ENCODE measurements at regions not wholly inside any gene's neighbourhood (a gene's known extent, or its start where the extent isn't known, plus 50 kb on each side); places are given as distances from the start of the nearest gene placed in this dataset.

DNA sequence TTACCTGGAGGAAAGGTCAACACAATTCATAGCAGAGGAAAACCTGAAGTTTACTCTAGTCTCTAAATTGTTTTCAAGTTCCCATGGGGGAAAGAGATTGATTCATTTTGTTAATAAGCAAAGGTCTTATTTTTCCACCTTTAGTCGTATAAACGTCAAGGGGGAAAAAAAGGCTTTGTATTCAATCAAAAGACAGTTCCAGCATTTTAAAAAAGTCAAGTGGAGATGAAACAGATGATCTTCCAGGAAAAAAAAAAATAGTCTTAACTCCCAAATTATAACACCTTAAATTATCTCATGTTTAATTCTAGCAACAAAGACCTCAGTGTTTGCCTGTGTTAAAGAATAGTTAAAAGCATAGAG, 140.5 kb downstream of the TOMM20 start:
- DNase-seq = no peak

DNA sequence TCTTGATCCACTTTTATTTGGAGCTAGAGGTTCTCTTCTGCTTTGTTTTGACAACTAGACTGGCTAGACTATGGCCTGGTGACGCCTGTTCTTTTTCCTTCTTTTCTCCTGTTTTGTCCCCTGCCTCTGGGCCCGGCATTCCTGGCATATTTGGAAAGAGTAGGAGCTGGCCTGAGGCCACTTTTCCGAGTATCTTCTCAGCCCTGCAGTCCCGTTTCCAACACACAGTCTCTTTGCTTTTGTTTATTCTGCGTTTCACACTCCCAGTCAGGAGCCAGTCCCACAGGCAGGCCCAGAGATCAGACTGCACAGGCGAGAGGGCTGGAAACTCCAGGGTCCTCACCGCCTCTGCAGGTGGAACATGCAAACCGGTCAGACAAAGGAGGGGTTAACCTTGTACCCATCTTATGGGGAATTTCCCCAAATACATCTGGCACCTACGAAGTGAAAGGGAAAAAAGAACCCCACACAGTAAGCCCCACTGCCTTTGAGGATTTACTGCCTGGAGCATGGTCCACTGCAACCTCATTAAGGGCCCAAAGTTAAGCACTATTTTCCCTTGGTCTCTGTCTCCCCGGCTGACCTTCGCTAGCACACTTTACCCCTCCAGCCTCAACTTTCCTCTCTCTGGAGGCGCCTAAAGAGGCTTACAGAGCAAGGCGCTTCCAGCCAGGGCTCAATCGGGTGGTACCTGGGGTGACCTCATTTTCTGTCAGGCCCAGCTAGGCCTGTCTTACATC, 141.1 kb downstream of the TOMM20 start:
- DNase-seq = no peak

DNA sequence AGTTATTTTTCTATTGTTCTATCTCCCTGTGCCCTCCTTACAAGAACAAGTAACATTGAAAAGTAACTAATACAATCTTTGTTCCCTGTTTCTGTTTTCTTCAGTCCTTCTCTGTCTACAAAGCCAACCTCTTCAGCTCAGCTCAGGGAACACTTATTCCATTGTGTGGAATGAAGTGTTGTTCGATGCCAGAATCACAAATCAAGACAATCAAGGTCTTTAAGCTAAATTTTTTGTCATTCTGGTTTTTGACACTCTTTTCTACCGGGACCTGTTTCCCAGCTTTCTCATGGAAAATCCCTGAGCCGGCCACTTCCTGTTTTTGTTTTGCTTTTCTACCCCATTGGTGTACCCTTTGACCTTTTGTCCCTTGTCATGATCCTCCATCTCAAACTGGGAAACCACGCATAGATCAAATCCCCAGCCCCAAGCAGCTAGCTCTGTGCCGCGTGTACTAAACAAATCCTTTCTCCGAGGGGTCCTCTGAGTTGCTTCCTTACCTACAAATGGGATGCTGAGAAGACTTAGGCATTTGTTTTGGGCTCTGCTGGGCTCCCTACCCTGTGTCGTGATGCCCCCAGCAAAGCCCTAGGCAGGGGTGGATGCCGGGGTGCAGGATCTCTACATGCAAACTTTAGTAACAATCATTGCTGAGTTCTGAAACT, 141.8 kb downstream of the TOMM20 start:
- DNase-seq = no peak

DNA sequence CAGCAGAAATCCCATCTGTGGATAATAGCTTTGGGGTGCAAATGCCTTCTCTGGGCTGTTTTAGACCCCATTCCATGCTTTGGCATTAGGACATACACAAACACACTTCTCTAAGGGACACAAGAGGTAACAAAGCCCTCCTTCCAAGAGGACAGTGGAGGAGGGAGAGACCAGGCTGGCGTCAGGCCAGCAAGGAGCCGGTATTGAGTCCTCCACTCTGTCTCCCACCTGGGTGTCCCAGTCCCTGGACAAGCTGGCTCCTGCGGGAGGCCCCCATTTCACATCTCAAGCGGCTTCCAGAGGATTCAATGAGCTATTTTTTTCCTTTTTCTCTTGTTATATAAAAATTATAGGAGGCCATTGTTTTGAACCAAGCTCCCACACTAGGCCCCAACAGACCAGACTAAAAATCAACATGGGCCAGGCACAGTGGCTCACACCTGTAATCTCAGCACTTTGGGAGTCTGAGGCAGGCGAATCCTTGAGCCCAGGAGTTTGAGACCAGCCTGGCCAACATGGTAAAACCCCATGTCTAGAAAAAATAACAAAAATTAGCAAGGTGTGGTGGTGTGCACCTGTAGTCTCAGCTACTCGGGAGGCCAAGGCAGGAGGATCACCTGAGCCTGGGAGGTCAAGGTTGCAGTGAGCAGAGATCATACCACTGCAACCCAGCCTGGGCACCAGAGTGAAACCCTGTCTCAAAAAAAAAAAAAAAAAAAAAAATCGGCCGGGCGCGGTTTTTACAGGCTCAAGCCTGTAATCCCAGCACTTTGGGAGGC, 142.9 kb downstream of the TOMM20 start:
- no peak for DNase-seq

DNA sequence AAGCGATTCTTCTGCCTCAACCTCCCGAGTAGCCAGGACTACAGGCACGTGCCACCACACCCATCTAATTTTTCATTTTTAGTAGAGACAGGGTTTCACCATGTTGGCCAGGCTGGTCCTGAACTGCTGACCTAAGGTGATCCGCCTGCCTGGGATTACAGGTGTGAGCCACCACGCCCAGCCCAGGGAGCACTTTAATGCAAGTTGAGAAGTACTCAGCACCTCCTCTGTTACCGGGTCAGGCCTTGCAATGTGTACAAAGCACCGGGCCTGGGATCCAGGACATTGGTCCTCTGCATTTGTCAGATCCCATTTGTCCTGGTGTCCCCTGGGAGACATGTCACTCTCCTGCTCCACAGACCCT, 143.6 kb downstream of the TOMM20 start:
- no peak for DNase-seq

DNA sequence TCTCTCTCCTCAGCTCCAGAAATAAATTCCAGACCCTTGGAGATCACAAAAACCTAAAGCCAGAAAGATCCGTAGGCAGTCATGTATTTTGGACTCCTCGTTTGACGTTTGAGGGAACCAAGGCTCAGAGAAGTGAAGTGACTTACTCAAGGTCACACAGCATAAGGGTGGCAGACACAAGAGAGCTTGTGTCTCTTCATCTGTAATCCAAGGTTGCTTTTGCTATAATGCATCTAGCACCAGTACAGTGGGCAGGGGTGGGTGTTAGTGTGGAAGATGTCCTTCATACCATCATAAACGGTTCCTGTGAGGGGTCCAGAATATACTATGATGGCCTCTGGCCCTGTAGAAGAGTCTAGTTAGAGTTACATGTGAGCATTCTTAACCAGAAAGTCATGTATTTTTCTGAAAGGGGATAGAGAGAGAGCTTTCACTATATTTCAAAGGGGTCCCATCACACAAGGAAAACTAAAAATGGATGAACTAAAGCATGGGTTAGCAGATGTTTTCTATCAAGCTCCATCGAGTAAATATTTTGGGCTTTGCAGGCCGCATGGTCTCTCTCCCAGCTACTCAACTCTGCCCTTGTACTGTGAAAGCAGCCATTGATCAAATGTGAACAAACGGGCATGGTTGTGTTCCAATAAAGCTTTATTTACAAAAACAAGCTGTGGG, 144.9 kb downstream of the TOMM20 start:
- no peak for DNase-seq

DNA sequence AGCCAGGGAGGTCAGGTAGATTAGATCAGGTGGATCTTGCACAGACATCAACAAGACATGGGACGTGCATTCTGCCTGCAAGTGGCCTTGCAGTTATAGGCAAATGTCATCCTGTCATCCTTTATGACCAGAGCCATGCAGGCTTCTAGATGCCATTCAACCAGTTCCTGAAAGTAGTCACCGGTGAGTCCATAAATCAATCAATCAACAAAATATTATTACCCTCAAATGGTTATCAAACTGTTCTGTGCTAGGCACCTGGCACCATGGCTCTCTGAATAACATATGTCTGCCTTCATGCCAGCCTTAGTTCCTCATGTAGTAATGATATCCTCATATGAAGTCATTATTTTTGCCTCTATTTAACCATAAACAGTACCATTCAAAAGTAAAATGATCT, 146.9 kb downstream of the TOMM20 start:
- no peak for DNase-seq

DNA sequence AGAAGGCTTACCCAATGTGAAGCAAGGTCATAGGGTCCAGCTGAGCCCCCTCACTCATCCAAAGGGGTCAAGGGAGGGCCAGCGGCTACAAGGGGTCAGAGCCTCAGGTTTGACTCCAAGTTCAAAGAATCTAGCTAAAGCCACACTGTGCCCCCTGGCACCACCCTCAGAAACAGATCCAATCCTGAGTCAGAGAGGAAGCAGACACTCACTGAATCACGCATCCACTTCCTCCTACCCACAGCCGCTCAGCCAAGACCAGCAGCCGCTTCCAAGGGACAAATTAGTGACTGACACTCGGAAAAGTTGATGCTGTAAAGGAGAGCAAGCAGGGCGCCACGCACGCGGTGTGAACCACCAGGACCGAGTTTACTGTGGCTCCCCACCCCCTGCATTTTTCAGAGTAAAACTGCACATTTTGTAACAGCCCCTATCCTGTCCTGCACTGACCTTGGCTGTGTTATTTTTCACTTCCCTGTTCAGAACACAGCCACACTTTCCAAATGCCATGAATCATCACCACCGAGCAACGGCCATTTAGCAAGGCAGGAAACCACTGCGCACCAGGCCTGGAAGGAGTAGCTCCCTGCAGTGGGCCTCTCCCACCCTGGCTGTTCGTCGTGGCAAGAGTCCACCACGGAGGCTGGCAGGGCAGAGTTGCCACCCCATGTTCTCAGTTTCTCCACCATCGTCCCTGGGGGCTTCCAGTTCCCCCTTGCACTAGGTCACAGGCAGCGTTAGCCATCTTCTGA, 147.8 kb downstream of the TOMM20 start:
- no peak for DNase-seq

DNA sequence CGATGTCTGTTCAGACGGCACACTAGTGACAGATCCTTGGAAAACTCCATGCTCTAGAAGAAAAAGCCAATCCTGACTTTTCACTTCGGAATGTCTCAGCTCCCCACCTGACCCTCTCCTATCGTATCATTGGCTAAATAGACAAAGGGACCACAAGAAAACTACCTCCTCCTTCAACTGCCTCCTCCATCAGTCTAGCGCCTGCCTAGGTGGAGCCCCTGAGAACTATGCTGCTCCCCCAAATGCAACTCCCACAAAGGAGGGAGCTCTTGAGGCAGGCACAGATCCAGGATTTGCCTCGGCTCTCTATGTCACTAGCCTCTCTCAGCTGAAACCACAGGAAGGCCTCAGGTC, 148.4 kb downstream of the TOMM20 start:
- DNase-seq = no peak

DNA sequence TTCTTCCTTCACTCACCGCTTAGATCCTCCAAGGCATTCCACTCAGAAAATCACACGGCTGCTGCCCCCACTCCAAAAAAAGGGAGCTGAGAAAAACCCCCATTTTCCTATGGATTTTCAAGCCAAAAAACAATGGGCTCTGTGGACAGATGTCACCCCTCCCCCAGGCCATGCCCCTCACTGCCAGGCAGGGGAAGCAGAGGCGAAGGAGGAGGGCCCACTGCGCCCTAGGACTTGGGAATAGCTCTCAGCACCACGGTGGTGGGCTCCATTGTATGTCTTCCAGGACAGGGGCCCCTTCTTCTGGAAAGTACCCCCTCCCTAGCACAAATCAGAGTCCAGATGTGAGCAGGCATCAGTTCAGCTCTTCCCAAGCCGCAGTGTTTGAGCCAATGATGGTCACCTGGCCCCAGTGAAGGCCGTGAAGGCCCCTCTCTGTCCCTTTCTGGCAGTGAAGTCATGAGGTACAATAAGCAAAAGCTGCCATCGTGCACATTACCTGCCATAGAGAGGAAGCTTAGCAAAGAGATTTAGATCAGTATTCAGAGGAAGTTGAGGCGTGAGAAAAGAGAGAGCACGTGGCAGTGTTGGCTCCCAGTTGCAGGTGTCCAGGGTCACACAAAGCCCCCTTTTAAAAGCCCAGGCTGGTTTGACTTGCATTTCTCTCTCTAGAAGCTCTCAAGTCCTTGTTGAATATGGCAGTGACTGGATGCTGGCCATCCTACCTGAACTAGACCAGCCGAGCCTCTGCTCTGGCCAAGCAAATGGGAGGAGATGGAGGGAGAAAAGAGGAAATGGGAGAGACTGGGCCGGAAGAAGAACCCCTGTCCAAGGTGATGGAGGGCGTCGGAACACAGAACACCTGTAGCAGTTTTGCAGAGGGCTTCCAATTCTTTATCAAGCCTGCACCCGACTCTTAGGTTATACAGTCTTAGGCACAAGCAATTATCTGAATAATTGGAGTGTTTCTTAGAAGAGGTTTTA, 149.0 kb downstream of the TOMM20 start:
- DNase-seq = no peak

DNA sequence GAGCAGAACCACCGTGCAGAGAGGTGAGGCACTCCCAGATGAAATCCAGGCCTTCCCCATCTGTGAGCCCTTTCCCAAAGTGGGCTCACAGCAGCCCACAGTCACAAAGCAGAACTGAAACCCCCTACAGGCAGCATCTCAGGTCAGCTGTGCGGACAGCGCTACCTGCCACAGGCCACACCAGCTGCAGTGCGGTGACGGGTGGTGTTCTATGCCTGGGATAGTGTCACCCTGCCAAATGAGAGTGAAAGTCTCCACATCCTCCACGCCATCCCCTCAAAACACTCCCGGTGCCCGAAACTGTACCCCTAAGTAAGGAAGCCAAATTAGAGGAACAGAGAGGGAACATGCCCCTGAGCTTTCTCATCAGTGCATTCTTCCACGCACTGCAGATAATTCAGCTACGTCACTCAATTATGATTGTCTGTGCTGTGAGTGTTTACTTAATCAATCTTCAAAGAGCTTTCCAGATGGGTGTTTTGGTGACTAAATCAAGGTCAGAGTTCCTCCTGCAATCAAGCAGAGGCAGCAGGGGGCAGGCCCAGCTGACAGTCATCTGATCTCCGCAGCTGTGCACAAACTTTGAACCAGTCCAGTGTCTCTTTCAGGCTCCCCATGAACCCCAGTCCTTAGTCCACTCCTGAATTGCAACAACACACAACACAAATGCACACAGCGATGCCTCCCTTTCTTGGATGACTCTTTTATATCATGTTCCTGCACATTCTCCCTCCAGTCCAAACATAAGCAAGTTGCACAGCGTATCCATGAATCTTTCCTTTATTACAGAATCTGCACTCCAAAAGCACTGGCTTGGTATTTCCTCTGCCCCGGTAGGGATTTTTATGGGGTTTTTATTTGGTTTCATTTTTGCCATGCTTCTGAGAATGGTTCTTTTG, 150.0 kb downstream of the TOMM20 start:
- no peak for DNase-seq

DNA sequence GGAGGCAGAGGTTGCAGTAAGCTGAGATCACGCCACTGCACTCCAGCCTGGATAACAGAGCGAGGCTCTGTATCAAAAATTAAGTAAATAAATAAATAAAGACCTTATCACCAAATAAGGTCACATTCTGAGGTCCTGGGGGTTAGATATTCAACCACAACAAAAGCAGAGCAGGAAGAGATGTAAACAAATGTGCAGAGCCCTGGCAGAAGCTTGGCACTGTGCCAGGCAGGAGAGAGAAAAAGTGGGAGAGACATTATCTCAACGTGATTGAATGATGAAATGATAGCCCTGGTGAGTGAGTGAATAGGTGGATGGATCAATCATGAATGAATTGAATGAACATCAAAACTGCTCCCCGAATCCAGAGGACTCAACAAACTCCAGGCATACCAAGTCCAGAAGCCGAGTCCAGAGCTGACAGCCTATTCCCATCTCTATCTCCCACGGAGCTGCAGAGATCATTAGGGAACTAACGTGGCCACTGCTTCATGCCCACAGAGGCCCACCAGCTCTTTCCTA, 150.7 kb downstream of the TOMM20 start:
- no peak for DNase-seq

DNA sequence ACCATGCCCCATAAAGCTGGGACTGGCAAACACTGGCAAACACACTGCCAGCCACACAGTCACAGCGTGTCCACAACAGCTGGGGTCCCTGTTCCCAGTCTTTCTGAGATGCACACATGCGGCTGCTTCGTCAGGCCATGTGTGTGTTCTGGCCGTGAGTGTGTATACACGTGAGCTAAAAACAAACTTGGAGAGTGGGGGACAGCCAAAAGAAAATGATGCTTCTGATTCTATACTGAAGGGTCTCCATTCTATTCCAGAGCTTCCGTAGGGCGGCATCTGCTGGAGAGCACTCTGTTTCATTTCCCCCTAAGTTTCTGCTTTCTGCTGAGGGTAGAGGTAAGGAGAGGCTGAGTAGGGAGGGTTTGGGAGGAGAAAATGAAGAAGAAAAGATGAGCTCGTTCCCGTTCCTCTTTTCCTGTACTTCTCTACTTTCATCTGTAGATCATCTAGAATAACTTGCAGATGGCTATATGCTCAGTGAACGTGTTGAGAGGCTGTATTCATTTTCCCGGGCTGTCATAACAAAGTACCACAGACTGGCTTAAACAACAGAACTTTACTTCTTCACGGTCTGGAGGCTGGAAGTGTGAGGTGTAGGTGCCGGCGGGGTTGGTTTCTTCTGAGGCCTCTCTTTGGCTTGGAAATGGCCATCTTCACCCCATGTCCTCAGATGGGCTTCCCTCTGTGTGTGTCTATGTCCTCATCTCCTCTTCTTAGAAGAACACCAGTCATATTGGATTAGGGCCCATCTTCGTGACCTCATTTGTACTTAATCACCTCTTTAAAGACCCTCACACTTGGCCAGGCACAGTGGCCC, 151.6 kb downstream of the TOMM20 start:
- DNase-seq = no peak

DNA sequence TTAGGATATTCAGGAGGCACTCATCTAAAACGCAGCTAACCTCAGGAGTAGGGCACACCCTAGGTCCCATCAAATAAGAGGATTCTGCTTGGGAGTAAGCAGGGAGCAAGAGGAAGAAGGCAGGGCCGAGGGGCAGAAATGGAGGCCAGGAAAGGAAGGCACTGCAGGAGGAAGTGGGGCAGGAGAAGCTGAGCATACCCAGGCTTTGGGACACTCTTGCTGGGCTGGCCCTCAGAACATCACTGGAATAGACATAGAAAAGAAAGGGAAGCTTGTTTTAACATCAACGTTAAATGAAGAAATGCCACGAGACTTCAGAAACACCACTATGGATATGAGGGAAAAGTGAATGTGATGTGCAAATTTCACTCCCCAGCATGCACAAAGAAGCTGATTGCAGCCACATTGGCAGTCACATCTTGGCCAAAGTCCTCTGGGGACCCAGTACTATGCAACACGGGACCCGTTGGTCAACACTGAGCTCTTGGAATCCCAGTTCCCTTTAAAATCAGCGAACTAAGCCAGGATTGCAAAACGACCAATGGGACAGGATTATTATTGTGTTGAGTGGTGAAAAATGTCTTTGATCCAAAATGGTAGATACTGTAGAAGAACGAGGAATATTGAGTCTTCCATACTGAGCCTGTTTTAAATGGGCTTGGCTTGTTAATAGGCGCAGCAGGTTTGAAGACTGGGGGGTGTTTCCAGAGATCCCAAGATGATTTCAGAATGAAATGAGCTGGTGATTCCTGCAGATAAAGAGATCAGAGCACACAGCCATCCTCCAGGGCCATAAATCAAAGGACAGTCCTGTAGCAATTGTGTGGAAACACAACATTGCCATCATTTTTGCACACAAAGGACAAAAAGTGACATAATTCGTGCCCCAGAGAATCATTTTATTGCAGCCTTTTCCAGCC, 152.4 kb downstream of the TOMM20 start:
- no peak for DNase-seq

DNA sequence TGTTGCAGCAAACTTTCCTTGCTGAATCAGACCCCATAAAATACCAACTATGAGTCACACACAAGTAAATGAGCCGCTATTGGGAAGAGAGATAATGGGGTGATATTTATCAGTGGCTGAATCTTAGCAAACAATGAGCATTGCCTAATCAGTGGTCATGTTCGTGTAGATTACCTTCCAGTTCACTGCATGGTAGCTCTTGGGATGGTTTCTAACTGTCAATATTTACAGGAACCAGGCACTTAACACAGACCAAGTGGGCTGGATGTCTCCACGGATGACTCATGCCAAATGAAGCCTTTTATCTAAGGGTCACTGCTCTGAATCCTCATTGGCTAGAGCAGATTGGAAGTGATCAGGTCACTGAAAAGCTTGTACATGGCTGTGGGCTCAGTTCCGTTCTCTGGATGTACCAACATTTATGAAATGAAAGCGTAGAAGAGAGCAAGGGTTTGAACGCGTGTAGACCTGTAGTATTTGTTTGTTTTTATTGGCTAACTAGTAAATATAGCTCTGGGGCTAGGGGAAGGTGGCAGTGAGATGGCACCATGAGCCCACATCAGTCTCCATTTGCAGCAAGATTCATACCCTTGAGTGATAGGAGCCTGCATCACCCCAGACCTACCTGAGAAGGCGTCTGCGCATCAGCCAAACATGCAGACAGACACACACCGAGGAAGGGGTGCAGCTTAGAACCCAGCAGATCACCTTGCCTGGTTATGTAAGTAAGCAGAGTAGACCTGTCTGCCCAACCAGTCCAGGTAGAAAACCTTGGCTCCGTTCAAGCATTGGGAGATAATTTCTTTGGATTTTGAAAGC, 153.3 kb downstream of the TOMM20 start:
- no peak for DNase-seq

DNA sequence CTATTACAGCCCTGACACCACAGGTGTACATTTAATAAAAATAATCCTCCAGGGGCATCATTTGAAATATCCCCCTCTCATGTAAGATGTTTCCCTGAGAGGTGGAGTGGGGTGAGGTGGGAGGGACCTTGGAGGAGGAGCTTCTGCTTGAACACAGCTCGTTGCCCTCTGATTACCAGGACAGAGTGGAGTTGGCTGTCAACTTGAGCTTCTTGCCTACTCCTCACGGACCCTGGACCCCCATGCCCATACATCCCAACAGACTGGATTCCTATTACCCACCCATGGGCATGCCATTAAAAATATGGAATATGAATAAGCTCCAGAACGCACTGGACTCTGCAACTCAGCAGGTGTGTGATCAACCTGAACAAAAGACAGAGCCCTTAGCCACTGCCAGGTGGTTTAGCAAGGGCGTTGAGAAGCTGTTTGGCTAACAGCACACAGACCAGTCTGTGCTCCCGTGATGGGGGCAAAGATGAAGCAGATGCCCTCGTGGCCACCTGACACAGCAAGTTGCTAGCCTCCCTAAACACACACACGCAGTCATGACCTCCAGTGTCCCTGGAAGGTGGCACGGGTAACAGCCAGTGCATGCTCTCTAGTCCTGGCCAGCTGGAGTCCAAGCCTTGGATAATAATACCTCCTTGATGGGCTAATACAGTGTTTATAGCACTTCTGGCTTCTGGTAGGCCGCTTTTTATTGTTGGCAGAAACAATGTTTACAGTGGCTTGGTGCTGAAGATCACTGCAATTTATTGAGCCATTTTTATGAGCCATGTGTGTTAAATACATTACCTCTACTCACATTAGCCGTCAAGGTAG, 155.0 kb downstream of the TOMM20 start:
- no peak for DNase-seq

Measured in NCI-H526 treated with DMSO at 0.1 percent for 48 hours (cell line).